HG03457 (cell line): ENCODE measurements at regions not wholly inside any gene's neighbourhood (a gene's known extent, or its start where the extent isn't known, plus 50 kb on each side); places are given as distances from the start of the nearest gene placed in this dataset.
"Not testable (repeated sequence)": the region's sequence is repeated elsewhere in the genome, so short reads cannot be mapped to it uniquely, and the experiment has no call there.

Experiments used
- ATAC-seq: cut with Tn5 transposase; IDR thresholded peaks from one replicate; pipeline ENCODE4 v1.9.1; 2021; ENCODE audit warnings: moderate number of reproducible peaks; ENCODE audit not compliant: unreplicated experiment

DNA sequence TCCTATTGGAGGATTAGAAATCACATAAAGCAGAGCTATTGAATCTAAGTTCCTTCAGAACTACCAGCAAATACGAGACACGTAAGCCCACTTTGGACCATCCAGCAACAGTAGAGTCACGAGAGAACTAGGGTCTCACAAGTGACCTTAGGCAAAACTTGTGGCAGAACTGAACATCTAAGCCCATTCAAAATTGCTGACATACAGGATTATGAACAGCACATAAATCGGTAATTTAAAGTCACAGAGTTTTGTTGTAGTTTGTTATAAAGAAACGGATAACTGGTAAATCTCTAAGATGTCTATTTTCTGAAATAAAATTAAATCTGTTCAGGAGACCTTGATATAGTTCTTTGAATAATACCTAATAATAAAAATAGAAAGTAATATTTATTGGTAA, 1366.0 kb downstream of the NCAM2 start:
- ATAC-seq = no peak

DNA sequence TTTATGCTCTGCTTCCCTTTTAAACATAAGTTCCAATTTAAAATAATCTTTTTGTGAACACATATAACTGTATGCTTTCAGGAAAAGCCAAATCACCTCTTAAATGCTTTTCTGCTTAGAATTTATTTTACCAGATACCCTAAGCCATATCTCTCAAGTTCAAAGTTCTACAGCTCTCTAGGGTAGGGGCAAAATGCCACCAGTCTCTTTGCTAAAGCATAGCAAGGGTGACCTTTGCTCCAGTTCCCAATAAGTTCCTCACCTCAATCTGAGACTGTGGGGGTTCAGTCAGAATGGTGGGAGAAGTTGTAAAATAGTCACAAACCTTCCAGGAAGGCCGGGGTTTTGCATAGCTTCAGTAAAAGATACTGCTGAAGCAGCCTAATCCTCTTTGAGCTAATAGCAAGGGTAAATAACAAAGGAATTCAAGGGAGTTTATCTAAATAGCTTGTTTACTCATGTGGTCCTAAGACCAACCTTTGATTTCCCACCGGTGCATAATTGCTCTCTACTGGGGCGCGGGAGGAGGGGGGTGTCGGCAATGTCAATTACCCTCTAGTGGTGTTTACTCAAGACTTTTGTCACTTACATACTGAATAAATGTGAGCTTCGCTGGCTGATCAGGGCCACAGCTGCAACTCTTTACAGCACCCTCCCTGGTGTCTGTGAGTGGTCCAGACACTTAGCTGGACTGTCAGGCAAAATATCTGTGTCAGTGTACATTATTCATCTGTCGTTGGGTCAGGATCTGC, 1376.2 kb downstream of the NCAM2 start:
- ATAC-seq = no peak

DNA sequence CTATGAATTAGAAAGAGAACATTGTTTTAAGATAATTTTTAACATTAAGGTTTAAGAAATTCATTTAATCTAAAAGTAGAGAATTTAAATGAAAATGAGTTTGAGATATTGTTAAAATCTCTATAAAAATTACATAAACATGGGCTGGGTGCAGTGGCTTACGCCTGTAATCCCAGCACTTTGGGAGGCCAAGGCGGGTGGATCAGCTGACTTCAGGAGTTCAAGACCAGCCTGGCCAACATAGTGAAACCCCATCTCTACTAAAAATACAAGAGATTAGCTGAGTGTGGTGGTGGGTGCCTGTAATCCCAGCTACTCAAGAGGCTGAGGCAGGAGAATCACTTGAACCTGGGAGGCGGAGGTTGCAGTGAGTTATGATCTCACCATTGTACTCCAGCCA, 1379.6 kb downstream of the NCAM2 start:
- not testable (repeated sequence) for ATAC-seq

- ATAC-seq = no peak
These were observed 1395.1 kb downstream of the NCAM2 start for GRCh38 chr21:22393324-22393723.

DNA sequence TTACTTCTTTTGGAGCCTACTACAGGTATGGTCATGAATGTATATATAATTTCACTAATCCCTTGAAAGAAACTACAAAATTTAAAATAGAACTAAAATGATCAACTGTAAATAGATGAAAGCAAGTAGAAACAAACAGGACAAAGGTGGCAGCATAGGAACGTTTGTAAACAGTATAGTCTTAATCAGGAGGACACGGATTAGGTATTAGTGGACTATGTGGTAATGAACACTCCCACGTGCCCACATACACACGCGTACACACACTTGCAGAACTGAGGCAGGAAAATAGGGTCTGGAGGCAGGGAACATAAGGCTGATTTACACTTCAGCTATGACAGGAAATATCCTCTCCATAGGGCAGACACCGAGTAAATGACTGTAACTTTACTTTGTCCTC, 1397.8 kb downstream of the NCAM2 start:
- no peak for ATAC-seq

DNA sequence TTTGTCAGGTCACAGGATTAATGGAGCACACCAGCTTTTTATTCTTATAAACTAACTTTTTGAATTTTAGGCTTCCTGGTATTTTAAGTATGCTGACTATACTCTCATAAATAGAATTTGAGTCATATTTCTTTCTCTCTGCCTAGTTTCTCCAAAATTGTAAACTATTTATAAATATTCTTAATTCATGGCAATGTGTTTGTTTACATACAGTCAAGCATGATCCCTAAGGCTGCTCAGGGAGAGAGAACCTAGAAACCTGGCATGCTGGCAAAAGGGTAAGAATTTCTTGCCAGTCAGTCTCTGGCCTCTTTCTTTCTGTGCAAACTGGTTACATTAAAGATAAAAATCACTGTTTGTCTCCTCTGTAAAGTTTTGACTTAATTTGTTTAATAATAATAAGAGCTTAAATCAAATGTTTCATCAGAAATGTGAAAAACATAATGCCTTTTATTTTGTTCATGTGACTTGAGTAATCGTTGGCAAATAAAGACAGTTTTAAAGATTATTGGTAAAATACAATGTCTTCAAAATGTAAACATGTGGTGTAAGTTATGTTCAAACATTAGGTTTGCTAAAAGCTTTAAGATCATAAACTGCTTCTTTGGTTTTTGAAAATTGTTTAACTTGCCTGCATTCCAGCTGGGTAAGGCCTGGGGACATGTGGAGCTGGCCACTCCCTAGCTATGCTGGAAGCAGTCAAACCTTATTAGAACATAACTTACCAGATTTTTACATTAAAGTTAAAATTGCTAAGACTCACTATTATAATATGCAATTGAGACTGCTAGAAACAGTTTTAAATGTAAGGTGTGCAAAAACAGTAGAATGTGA, 1401.7 kb downstream of the NCAM2 start:
- no peak for ATAC-seq

- no peak for ATAC-seq
These were observed 1411.4 kb downstream of the NCAM2 start for GRCh38 chr21:22409571-22409970.

- no peak for ATAC-seq
These were observed 1418.3 kb downstream of the NCAM2 start for GRCh38 chr21:22416555-22416954.

DNA sequence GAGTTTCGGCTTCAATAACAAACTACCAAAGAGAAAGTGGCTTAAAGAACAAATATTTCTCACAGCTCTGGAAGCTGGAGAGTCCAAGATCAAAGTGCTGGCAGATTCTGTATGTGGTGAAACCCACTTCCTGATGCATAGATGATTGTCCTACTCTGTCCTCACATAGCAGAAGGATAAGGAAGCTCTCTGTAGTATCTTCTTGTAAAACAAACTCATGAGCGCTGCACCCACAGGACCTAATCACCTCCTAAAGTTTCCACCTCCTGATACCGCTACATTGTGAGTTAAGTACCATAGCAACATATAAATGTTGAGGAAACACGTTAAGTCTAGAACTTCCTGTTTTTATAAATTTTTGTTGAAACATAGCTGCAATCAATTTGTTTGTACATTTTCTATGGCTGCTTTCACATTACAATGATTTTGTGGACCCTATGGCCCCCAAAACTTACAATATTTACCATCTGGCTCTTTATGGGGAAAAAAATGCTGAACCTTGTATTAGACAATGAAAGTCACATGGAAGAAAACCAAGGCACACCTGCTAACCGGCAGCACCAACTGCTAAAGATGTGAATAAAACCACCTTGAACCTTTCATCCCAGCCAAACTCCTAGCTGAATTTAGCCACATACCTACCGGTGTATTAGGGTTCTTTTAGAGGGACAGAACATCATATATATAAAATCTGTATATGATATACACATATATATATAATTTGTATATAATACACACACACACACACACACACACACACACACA, 1423.4 kb downstream of the NCAM2 start:
- no peak for ATAC-seq

DNA sequence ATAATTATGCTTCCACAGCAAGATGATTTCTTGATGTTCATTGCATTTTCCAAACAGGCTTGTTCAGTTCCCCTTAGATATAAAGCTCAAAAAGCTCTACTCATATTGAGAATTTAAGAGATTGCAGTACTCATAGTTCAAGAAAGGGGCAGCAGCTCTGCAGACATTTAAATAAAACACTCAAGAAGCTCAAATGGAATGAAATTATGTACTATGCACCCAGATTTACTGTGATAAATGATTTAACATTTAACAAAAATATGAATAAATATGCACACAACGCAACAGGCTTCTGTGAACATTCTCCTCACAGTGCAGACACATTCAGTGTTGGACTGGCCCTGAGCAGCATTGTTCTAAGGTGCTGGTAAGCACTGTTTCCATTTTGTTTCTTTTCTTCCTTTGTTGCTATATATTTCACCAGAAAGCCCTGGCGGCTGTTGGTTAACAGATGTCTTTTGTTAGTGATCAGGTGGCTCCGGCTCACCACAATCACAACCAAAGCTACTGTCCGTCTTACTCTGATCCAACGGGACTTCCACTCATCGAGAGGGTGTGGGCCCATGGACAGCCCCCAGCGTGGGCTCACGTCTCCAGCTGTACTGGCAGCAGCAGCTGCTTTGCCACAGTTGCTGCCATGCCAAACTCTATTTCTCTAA, 1440.3 kb downstream of the NCAM2 start:
- no peak for ATAC-seq

- ATAC-seq = no peak
These were observed 1446.8 kb downstream of the NCAM2 start for GRCh38 chr21:22444990-22445389.

DNA sequence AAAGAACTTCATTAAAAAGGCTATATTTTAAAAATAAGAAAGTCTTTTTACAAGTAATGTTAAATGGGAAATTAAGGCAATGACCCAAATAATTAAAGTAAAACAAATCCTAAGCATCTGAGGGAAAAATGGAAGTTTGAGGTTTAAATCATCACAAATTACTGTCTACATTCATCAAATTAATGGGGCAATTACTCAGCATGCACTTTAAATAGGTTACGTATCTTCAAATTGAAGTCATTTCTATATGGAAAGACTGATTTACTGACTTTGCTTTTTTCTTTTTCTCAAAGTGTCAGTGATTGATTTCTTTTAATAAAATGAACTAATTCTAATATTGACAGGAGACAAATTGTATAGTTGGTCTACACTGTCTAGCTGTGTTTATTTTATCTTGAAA, 1452.3 kb downstream of the NCAM2 start:
- ATAC-seq = no peak

DNA sequence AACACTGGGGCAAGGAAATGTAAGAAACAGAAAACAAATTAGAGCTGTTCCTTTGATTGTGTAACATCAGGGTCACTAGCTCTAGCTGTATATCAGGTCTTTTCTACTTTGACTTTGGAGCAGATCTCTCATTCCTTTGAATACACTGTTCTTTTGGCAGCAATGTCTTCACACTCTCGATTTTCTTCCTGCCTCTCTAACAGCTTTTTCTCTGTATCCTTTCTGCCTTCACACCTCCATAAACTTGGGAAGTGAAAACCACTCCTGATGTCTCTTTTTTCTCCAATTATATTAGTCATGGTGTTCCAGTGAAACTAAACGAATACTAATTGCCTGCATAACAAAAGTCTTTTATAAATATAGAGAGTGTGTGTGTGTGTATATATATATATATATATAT, 1458.0 kb downstream of the NCAM2 start:
- ATAC-seq = no peak

DNA sequence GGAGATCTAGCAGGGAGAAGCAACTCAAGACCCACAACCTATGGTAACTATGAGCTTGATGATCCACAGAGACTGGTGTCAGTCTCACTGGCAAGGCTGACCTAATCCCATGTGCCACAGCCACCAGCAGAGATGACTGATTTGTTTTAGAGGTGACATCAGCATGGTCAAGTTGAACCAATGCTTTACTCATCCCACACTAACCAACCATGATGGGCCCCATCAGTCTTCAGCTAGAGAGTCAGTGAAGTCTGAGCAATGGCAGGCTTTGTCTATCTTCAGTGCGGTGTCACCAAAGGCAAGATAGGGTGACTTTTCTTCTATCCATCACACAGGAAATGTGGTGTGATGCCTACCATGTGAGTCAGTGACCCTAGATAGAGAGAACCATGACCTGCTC, 1470.7 kb downstream of the NCAM2 start:
- ATAC-seq = no peak

DNA sequence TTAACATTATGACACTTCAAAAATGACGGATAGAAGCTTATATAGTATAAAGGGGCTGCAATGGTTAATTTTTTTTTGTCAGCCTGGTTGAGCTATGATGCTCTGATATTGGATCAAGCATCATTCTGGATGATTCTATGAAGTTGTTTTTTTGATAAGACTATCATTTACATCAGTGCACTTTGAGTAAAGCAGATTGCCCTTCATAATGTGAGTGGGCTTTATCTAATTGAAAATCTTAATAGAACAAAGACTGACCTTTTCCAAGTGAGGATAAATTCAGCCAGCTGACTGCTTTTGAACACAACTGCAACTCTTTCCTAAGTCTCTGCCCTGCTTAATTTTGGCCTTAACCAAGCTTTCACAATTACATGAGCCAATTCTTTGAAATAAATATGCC, 1476.2 kb downstream of the NCAM2 start:
- ATAC-seq = no peak

DNA sequence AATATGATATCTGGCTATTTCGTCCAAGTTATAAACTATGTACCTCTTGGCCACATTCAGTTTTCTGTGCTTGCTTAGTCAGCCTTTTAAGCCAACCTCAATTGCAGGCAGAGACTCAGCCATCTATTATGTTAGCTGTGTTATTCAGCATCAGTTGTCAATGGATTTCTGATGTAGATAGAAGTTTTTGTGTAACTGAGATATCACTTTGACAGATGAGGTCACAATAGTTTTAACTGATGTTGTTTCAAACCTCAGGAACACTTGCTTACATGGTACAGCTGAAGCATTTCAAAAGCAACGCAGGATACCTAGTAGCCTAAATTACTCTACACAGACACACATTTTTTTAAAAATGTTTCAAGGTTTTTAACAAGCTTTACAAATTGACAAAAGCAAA, 1478.0 kb downstream of the NCAM2 start:
- ATAC-seq = no peak

DNA sequence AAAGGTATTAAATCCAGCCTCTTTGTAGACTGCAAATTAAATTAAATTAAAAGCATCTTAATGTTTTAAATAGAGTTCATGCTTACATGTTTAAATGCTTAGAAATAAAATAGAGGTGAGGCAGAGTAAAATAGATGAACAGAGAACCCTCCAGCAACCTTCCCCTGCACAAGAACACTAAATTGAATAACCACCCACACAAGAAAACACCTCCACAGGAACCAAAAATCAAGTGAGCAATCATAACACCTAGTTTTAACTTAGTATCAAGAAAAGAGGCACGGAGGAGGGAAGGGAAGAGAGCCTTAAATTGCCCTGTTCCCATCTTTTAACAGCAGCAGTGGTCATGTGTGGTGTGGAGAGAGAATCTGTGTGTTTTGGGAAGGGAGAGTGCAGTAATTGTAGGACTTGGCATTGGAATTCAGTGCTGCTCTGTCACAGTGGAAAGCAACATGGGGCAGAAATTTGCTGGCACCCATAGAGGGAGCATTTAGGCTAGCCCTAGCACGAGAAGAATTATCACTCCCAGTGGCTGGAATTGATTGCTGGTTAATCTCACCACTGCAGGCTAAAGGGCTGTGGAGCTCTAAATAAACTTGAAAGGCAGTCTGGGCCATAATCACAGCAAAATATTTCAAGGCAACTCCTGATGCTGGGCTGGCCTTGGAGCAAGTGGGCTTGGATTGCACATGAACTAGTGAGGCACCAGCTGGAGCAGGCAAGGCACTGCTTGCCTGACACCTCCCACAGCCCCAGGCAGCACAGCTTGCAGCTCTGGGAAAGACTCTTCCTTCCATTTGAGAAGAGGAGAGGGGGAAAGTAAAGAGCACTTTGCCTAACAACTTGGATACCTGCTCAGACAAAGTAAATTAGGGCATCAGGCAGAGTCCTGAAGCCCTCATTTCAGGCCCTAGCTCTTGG, 1478.8 kb downstream of the NCAM2 start:
- ATAC-seq = no peak

DNA sequence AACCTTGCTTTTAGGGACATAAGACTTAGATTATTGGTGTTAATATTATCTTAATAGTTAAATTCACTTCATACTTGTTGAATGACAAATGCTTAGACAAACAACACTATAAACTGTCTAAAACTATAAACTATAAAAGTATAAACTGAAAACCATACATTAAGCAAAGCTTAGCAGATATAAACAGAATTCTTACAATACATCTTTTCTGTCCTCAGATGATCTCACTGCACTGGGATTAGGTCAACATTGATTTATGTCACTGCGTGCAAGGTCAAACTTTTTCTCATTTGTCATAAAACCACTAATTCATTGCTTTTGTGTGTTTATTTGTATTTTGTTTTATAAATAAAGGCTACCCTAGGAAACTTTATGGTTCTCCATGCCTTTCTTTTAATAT, 1491.8 kb downstream of the NCAM2 start:
- ATAC-seq = no peak

- no peak for ATAC-seq
These were observed 1518.0 kb downstream of the NCAM2 start for GRCh38 chr21:22516230-22516629.

GRCh38 chr21:22535630-22536029, 1537.4 kb downstream of the NCAM2 start:
- no peak for ATAC-seq
